RCC 7860 (cell line): ENCODE measurements at regions not wholly inside any gene's neighbourhood (a gene's known extent, or its start where the extent isn't known, plus 50 kb on each side); places are given as distances from the start of the nearest gene placed in this dataset.
A peak's percentile ranks its signal among the peaks of the same experiment; 100 is the strongest.
"Not testable (repeated sequence)": the region's sequence is repeated elsewhere in the genome, so short reads cannot be mapped to it uniquely, and the experiment has no call there.

Source experiments
- DNase-seq: peaks from one replicate; pipeline ENCODE4 v3.0.0-alpha.2; 2015; ENCODE audit warnings: low spot score
- FAIRE-seq: peaks from 2 replicates; lab custom pipeline; 2012; peaks lifted over from hg19 to GRCh38; lab: Jason Lieb, UNC

- no peak for DNase-seq
- no peak for FAIRE-seq
Measured at GRCh38 chr17:53635444-53635843, 187.3 kb upstream of the KIF2B start.

- FAIRE-seq: no peak
- no peak for DNase-seq
Measured at GRCh38 chr17:53633856-53634255, 188.9 kb upstream of the KIF2B start.

DNA sequence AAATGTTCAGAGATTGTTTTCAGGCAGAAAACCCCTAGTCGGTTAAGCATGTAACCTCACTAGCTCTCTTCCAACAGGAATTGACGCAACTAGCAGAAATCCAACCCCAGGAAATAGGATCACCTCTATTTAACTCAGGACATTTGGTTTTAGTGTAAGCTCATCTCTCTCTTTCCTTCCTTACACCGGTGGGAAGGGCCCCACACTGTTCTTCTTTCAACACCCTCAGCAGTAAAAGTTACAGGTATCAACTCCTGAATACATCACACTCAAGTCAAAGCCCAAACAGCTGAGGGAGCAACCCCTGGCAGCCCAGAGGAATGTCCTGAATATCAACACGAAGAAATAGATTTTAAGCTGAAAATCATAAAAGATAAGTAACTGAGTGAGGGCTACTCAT is 191.2 kb upstream of the KIF2B start:
- FAIRE-seq (no peak), DNase-seq (no peak)

DNA sequence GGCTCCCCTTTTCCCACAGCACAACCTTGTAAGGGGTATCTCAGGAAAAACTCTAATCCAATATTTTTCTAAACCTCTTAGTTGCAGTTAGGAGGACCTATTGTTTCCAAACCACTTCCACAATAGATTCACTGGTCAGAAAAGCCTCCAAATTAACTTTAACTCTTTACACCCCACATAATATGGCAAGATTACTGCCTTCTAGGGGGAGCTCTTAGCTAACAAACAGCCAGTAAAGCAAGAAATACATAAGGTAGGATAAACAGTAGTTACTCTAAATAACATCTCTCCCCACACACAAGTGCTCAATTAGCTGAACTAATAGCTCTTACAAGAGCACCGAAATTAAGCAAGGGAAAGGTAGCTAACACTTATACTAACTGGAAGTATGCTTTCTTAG is 192.1 kb upstream of the KIF2B start:
- DNase-seq: no peak
- FAIRE-seq: no peak

DNA sequence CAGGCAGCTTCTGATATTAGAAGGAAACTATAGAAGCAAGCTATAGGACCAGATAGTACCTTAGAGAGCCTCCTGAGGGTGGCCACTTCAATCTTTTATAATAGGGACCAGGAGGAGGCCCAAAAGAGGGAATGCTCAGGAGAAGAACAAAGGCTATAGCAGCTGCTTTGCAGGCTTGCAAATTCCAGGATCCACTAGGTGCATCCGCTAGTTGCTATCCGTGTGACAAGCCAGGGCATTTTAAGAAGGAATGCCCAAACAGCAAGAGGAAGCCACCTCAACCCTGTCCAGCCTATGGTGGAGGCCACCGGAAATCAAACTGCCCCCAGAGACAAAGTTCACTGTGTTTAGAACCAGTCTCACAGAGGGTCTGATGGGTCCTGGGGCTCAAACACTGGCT is 192.6 kb upstream of the KIF2B start:
- FAIRE-seq (no peak), DNase-seq (no peak)

DNA sequence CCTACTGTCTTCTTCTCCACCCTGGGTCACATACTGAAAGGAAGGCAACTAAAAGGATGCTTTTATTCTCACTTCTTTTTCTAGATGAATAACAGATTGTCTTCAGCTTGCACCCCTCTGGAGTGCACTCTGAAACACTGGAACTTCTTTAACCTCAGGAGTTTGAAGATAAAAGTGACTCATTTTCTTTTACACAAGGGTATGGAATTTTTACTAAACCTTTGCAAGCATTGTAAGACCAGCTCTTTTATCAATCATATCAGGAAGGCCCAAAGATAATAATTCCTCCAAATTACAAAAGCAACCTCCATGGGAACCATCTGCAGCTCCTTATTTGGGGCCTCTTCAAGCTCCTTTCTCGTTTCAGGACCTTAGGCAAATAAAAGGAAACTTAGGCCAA is 193.5 kb upstream of the KIF2B start:
- FAIRE-seq: peak; percentile 74
- DNase-seq: peak; percentile 37

- FAIRE-seq (peak; percentile 99), DNase-seq (peak; percentile 93)
Measured at GRCh38 chr17:53628011-53628410, 194.7 kb upstream of the KIF2B start.

DNA sequence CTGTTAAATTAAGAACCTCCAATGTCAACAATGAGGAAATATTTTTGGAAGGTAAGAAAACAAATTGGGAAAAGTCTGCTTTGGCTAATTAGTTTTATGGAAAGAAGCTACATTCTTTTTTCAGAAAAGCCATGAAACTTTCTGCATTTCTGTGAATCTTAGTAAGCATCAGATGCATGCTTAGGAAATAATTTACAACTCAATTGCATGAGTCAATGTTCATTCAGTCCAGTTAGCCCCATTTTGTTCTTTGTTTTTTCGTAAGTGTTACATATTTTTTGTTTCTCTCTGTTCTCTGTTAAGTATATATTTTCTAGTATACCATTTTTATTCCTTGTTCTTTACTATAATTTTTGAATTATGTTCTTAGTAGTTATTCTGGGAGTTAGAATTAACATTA is 195.2 kb upstream of the KIF2B start:
- FAIRE-seq (no peak), DNase-seq (peak; percentile 84)

- FAIRE-seq: no peak
- DNase-seq: peak; percentile 86
Measured at GRCh38 chr17:53626286-53626685, 196.4 kb upstream of the KIF2B start.

DNA sequence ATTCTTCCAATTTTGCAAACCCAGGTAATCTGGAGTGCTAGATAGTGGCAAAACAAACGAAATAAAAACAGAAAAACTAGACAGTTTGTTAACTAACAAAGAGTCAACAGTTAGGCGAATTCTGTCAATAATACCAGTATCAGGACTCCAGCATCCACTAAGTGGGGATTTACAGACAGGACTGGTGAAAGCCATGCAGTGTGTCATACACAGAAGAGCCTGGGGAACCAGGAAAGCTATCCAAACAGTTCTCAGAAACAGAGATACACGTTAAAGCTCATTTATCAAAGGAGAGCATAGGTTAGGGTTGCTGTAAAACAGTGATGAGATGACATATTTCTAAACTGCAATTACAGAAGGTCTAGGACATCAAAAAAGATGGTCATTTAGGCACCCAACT is 203.7 kb upstream of the KIF2B start:
- FAIRE-seq (no peak), DNase-seq (no peak)

DNA sequence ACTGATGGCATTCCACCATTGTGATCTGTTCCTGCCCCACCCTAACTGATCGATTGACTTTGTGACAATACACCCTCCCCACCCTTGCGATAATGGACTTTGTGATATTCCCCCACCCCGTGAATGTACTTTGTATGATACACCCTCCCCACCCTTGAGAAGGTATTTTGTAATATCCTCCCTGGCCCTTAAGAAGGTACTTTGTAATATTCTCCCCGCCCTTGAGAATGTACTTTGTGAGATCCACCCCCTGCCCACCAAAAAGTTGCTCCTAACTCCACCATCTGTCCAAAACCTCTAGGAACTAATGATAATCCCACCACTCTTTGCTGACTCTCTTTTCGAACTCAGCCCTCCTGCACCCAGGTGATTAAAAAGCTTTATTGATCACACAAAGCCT is 214.5 kb upstream of the KIF2B start:
- not testable (repeated sequence) for DNase-seq, FAIRE-seq

GRCh38 chr17:53607475-53607874 is 215.3 kb upstream of the KIF2B start:
- no peak for FAIRE-seq
- DNase-seq: no peak

DNA sequence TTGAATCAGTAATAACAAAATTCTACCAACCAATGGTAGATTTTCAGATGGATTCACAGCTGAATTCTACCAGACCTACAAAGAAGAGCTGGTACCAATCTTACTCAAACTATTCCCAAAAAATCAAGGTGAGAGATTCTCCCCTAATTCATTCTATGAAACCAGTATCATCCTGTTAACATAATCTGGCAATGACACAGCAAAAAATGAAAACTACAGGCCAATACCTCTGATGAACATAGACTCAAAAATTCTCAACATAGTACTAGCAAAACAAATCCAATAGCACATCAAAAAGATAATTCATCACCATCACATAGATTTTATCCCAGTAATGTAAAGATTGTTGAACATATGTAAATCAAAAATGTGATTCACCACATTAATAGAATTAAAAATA is 234.4 kb upstream of the KIF2B start:
- no peak for FAIRE-seq
- no peak for DNase-seq

GRCh38 chr17:53574038-53574437 is 248.7 kb upstream of the KIF2B start:
- FAIRE-seq (no peak), DNase-seq (no peak)

DNA sequence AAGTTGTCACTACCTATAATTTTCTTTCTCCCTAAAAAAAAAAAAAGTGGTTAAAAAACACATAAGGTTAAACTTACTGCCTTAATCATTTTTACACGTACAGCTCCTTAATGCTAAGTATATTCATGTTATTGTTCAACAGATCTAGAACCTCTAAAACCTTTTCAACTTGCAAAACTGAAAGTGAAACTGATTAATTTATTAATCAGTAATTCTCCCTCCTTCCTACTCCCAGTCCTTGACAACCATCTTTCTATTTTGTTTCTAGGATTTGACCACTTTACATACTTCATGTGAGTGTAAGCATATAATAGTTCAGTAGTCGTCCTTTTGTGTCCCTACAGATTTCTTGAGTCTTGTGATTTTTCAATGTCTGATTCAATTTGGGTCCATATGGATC is 251.4 kb upstream of the KIF2B start:
- peak; percentile 57 for FAIRE-seq
- peak; percentile 50 for DNase-seq

DNA sequence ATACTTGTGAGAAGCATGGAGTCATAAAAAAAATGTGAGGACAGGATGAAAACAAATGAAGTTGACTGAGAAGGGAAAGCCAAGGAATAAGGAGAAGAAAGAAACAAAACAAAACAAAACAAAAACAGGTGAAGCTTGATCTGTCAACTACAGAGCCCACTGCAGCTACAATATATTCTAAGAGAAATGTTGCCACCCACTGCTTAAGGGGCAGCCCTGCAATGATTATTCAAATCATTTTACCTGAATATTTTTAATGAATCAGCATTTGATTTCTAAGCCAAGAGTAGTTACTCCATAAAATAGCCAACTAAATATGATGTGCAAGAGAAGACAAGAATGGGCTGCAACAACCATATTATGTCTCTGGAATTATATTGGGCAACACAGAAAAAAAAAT is 252.0 kb upstream of the KIF2B start:
- no peak for FAIRE-seq
- no peak for DNase-seq

- FAIRE-seq (no peak), DNase-seq (no peak)
Measured at GRCh38 chr17:53560953-53561352, 261.8 kb upstream of the KIF2B start.

DNA sequence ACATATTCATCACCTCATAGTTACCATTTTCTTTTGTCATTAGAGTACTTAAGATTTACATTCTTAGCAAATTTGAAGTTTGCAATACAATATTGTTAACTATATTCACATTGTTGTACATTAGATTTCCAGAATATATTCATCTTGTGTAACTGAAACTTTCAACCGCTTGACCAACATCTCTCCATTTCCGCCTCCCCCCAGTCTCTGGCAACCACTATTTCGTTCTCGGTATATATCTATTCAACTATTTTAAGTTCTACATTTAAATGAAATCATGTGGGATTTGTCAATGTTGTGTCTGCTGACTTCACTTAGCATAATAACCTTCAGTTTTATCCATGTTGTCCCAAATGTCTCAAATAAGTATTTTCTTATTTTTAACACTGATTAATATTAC is 274.5 kb upstream of the KIF2B start:
- FAIRE-seq (no peak), DNase-seq (no peak)

DNA sequence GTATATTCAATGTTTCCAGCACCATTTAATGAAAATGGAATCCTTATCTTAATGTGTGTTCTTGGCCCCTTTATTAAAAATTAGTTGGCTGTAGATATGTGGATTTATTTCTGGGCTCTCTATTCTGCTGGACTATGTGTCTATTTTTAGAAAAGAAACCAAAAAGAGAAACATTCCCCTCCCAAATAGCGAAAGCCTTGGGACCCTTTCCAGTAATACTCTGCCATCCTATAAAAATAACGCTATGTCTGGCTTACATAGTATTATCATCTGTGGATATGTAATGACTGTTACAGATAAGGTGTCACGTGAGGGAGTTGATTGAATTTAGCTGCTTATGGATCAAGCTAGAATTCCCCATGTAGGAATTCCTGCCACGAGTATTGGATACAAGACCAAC is 279.3 kb upstream of the KIF2B start:
- DNase-seq (no peak), FAIRE-seq (no peak)

DNA sequence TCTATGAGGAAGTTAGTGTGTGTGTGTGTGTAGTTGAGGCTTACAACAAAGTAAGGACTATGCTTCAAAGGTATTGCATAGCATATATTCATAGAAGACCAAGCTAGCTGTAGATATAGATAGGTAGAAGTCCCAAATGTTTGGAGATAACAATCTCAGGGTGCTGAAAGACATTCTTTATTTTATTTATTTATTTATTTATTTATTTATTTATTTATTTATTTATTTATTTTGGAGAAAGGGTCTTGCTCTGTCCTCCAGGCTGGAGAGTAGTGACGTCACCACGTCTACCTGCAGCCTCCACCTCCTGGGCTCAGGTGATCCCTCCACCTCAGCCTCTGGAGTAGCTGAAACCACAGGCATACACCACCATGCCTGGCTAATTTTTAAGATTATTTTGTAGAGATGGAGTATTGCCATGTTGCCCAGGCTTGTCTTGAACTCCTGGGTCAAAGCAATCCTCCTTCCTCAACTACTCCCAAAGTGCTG is 284.6 kb upstream of the KIF2B start:
- FAIRE-seq: no peak

GRCh38 chr17:53527473-53527872 is 295.3 kb upstream of the KIF2B start:
- FAIRE-seq (no peak), DNase-seq (no peak)

More for the DNA sequence above, 284.6 kb upstream of the KIF2B start:
- DNase-seq: no peak

DNA sequence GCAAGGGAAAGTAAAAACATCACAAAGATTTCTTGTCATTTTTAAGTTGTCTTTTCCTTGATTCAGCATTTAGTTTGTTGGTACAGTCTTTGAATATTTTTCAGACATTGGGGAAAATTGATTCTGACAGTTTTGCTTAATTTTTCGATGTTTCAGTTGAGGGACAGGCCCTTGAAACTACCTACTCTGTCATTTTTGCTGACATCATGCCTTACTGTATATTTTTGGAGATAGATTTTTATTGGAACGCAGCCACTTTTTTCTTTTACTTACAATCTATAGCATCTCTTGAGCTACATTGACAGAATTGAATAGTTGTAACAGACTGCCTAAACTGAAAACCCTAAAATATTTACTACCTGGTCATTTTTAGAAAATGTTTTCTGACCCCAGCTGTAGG is 297.1 kb upstream of the KIF2B start:
- DNase-seq: no peak
- FAIRE-seq: no peak

DNA sequence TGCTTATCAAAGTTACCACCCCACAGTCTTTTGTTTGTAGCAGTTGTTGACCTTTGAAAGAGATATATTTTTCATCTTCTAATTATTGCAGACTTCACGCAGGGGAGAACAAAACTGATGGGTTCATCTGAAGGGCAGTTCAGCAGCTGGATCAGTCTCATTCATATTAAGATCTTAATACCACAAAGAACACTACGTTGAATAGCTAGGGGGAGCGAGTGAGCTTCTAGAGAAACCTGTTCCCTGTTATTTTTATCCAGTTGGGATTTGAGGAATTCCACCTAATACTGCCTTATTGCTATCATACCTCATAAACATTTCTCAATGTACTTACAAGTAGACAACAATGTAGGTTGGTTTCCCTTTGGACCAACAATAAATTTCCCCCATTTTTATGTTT is 306.1 kb upstream of the KIF2B start:
- FAIRE-seq: no peak
- DNase-seq: peak; percentile 9

- FAIRE-seq: no peak
- no peak for DNase-seq
Measured at GRCh38 chr17:53499277-53499676, 323.4 kb upstream of the KIF2B start.
